Upper lobe of right lung (tissue), 1 donor: ENCODE measurements at regions not wholly inside any gene's neighbourhood (a gene's known extent, or its start where the extent isn't known, plus 50 kb on each side); places are given as distances from the start of the nearest gene placed in this dataset.

Source experiments
- ATAC-seq: fragments of 200-7000 bp; cut with Tn5 transposase; one replicate; pipeline ENCODE4 v1.9.1; 2020; ENCODE audit warnings: mild to moderate bottlenecking, moderate library complexity
- DNase-seq: peaks from one replicate; pipeline ENCODE4 v3.0.0-alpha.2; 2020
- H3K27ac ChIP-seq: fragments of 200-600 bp; one replicate; pipeline ENCODE4 v1.8.0; 2022
- H3K27me3 ChIP-seq: fragments of 200-600 bp; one replicate; pipeline ENCODE4 v1.8.0; 2022; ENCODE audit warnings: mild to moderate bottlenecking
- H3K36me3 ChIP-seq: fragments of 200-600 bp; one replicate; pipeline ENCODE4 v1.8.0; 2022
- H3K4me1 ChIP-seq: fragments of 200-600 bp; one replicate; pipeline ENCODE4 v1.8.0; 2022
- H3K4me3 ChIP-seq: fragments of 200-600 bp; one replicate; pipeline ENCODE4 v1.8.0; 2022; ENCODE audit warnings: mild to moderate bottlenecking
- H3K9me3 ChIP-seq: fragments of 200-600 bp; one replicate; pipeline ENCODE4 v1.8.0; 2022
- CTCF ChIP-seq: fragments of 200-600 bp; IDR thresholded peaks from one replicate; pipeline ENCODE4 v1.8.0; 2022; ENCODE audit warnings: antibody characterized with exemption
- intact Hi-C: fragments of 100-400 bp; cut with DNase I; formaldehyde crosslinking; loops from one replicate; pipeline ENCODE4 v1.11.0; 2022
- donor health status: DM: no; HTN: yes; CAD: no; lungs with severe emphysema.

- no peak for TF ChIP-seq CTCF
- intact Hi-C loops: no loop called here
- no peak overlapping the region for H3K27ac ChIP-seq
- no peaks in the 10 kb centered on the region for H3K36me3 ChIP-seq
- no peaks in the 10 kb centered on the region for H3K4me1 ChIP-seq
- no peak for ATAC-seq
- H3K9me3 ChIP-seq: no peaks in the 10 kb centered on the region
- H3K4me3 ChIP-seq: no peak overlapping the region
- DNase-seq: no peak
- H3K27me3 ChIP-seq: no peaks in the 10 kb centered on the region
Measured at GRCh38 chr4:62133101-62133897, 933.2 kb downstream of the ADGRL3 start.

GRCh38 chr4:62131049-62131448, 930.9 kb downstream of the ADGRL3 start:
- ATAC-seq: no peak
- DNase-seq: no peak

GRCh38 chr4:62130637-62131036, 930.5 kb downstream of the ADGRL3 start:
- Histone ChIP-seq H3K27me3 (no peaks in the 10 kb centered on the region), H3K9me3 (no peaks in the 10 kb centered on the region), H3K4me3 (no peak overlapping the region), H3K27ac (no peak overlapping the region), H3K4me1 (no peaks in the 10 kb centered on the region), H3K36me3 (no peaks in the 10 kb centered on the region)
- ATAC-seq (no peak), DNase-seq (no peak)
- TF ChIP-seq CTCF: no peak
- intact Hi-C loops: no loop called here

More at GRCh38 chr4:62131049-62131448, 930.9 kb downstream of the ADGRL3 start:
- Histone ChIP-seq H3K4me3 (no peak overlapping the region), H3K27ac (no peak overlapping the region), H3K36me3 (no peaks in the 10 kb centered on the region), H3K9me3 (no peaks in the 10 kb centered on the region), H3K27me3 (no peaks in the 10 kb centered on the region), H3K4me1 (no peaks in the 10 kb centered on the region)
- intact Hi-C loops: no loop called here
- TF ChIP-seq CTCF: no peak

- DNase-seq: no peak
- Histone ChIP-seq H3K4me3 (no peak overlapping the region), H3K27ac (no peak overlapping the region), H3K9me3 (no peaks in the 10 kb centered on the region), H3K36me3 (no peaks in the 10 kb centered on the region), H3K4me1 (no peaks in the 10 kb centered on the region), H3K27me3 (no peaks in the 10 kb centered on the region)
- TF ChIP-seq CTCF: no peak
- ATAC-seq: no peak
- intact Hi-C loops: no loop called here
Measured at GRCh38 chr4:62130230-62130629, 930.1 kb downstream of the ADGRL3 start.
